DND-41 (cell line): ENCODE measurements at regions not wholly inside any gene's neighbourhood (a gene's known extent, or its start where the extent isn't known, plus 50 kb on each side); places are given as distances from the start of the nearest gene placed in this dataset.
"Not testable (repeated sequence)": the region's sequence is repeated elsewhere in the genome, so short reads cannot be mapped to it uniquely, and the experiment has no call there.

Experiments
- EZH2 ChIP-seq: IDR thresholded peaks from 3 replicates; pipeline ENCODE4 v1.6.1; 2012; ENCODE audit warnings: borderline replicate concordance, low read depth, mild to moderate bottlenecking, moderate library complexity, low read length, inconsistent platforms; ENCODE audit not compliant: severe bottlenecking
- TF ChIP-seq, protein P1 (sequence below): IDR thresholded peaks from 2 replicates; pipeline ENCODE4 v1.5.1; 2012; ENCODE audit warnings: borderline replicate concordance, low read length, moderate library complexity, mild to moderate bottlenecking; ENCODE audit not compliant: poor library complexity, severe bottlenecking; ENCODE audit errors: extremely low read depth

DNA sequence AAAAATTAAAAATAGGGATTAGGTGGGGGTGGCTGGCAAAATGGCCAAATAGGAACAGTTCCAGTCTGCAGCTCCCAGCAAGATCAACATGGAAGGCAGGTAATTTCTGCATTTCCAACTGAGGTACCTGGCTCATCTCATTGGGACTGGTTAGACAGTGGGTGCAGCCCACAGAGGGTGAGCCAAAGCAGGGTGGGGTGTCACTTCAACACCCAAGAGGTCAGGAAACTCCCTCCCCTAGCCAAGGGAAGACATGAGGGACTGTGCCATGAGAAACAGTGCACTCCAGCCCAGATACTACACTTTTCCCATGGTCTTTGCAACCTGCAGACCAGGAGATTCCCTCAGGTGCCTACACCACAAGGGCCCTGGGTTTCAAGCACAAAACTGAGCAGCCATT, 109.3 kb upstream of the CAB39 start:
- TF ChIP-seq, protein P1, sequence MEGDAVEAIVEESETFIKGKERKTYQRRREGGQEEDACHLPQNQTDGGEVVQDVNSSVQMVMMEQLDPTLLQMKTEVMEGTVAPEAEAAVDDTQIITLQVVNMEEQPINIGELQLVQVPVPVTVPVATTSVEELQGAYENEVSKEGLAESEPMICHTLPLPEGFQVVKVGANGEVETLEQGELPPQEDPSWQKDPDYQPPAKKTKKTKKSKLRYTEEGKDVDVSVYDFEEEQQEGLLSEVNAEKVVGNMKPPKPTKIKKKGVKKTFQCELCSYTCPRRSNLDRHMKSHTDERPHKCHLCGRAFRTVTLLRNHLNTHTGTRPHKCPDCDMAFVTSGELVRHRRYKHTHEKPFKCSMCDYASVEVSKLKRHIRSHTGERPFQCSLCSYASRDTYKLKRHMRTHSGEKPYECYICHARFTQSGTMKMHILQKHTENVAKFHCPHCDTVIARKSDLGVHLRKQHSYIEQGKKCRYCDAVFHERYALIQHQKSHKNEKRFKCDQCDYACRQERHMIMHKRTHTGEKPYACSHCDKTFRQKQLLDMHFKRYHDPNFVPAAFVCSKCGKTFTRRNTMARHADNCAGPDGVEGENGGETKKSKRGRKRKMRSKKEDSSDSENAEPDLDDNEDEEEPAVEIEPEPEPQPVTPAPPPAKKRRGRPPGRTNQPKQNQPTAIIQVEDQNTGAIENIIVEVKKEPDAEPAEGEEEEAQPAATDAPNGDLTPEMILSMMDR = not testable (repeated sequence)
- not testable (repeated sequence) for TF ChIP-seq EZH2
